Activated B cell treated with CpG ODN at 0.5 μM for 24 hours (primary cell): ENCODE measurements at regions not wholly inside any gene's neighbourhood (a gene's known extent, or its start where the extent isn't known, plus 50 kb on each side); places are given as distances from the start of the nearest gene placed in this dataset.

Source experiments
- ATAC-seq: fragments of 200-7000 bp; cut with Tn5 transposase; one replicate; pipeline ENCODE4 v1.10.0; 2021; ENCODE audit warnings: low read depth, mild to moderate bottlenecking, moderate library complexity
- CTCF ChIA-PET: fragments of 350-600 bp; sonication (Branson Sonifier 250); formaldehyde crosslinking; loops from one replicate; lab custom pipeline; 2021; ENCODE audit warnings: antibody characterized with exemption; lab: Charles Lee
- POLR2A ChIA-PET: fragments of 350-600 bp; sonication (Branson Sonifier 250); formaldehyde crosslinking; loops from one replicate; lab custom pipeline; 2021; ENCODE audit warnings: antibody characterized with exemption; lab: Charles Lee
- DNase-seq: peaks from one replicate; pipeline ENCODE4 v3.0.0; 2022
- H3K27ac Mint-ChIP-seq: one replicate; pipeline ENCODE4 v1.8.0; 2020; ENCODE audit warnings: mixed read lengths
- H3K27me3 Mint-ChIP-seq: one replicate; pipeline ENCODE4 v1.8.0; 2021; ENCODE audit warnings: mixed read lengths
- H3K36me3 Mint-ChIP-seq: one replicate; pipeline ENCODE4 v1.8.0; 2021; ENCODE audit warnings: low read depth, mixed read lengths
- H3K4me1 Mint-ChIP-seq: one replicate; pipeline ENCODE4 v1.8.0; 2021; ENCODE audit warnings: mixed read lengths
- H3K4me3 Mint-ChIP-seq: one replicate; pipeline ENCODE4 v1.8.0; 2020; ENCODE audit warnings: mild to moderate bottlenecking, mixed read lengths
- H3K9me3 Mint-ChIP-seq: one replicate; pipeline ENCODE4 v1.8.0; 2020; ENCODE audit warnings: mixed read lengths
- intact Hi-C: fragments of 100-400 bp; cut with micrococcal nuclease; formaldehyde crosslinking; loops from one replicate; pipeline ENCODE4 v1.15.1; 2024
- TF ChIP-seq, protein P1 (sequence below): fragments of 200-600 bp; IDR thresholded peaks from one replicate; pipeline ENCODE4 v1.8.0; 2022; ENCODE audit warnings: antibody characterized with exemption, mild to moderate bottlenecking

DNA sequence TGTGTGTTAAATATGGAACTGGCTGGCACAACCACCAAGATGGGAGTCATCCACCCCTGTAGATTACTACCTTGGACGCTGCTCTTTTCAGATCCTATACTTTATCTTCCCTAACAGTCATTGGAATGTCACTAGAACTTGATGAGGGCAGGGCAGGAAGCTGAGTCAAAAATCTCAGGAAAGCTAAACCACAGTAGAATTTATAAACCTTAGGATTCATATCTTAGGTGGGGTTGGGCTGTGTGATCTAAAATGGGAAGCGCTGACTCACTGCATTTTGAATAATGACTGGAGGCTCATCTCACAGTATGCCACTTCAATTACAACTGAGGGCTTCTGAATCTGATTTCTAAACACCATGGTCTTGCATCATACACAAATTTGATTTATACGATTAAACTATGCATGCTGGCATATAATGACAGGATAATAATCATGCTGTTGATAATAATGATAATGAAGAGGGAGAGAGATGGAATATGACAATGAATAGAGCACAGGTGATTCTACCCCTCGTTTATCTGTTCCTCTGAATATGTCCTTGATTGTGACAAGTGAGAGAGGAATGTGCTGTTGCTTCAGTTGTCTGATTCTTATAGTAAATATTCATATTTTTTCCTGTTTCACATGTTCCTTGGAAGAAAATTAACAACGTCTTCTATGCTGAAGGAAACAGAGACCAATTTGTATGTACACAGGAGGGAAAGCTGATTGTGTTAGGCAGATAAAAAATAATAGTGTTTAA is 270.3 kb upstream of the HS3ST1 start:
- peaks cover 4% of the 10 kb centered on the region for H3K9me3 Mint-ChIP-seq
- DNase-seq (no peak), ATAC-seq (no peak)
- no peaks in the 10 kb centered on the region for H3K36me3 Mint-ChIP-seq
- no peak overlapping the region for H3K27ac Mint-ChIP-seq
- intact Hi-C loops = no loop called here
- no peaks in the 10 kb centered on the region for H3K4me1 Mint-ChIP-seq
- no peak overlapping the region for H3K4me3 Mint-ChIP-seq
- ChIA-PET POLR2A (no interaction called here), CTCF (no interaction called here)
- H3K27me3 Mint-ChIP-seq = no peaks in the 10 kb centered on the region
- TF ChIP-seq, protein P1, sequence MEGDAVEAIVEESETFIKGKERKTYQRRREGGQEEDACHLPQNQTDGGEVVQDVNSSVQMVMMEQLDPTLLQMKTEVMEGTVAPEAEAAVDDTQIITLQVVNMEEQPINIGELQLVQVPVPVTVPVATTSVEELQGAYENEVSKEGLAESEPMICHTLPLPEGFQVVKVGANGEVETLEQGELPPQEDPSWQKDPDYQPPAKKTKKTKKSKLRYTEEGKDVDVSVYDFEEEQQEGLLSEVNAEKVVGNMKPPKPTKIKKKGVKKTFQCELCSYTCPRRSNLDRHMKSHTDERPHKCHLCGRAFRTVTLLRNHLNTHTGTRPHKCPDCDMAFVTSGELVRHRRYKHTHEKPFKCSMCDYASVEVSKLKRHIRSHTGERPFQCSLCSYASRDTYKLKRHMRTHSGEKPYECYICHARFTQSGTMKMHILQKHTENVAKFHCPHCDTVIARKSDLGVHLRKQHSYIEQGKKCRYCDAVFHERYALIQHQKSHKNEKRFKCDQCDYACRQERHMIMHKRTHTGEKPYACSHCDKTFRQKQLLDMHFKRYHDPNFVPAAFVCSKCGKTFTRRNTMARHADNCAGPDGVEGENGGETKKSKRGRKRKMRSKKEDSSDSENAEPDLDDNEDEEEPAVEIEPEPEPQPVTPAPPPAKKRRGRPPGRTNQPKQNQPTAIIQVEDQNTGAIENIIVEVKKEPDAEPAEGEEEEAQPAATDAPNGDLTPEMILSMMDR = no peak

DNA sequence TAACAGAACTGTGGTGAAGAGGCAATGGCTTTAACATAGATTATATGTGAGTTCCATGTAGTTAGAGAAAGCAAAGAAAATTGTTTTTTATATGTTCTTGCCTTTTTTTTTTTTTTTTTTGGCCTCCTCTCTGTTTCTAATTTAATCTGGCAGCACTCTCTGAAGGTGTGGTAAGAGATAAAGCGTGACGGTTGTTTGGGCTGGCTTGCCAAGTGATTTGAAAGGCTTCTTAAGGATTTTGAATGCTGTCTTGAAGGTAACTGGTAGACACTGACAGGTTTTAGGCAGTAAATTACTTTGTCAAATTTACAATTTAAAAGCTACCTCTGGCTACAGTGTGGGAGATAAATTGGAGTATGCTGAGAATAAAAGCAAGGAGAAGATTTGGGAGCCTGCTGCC is 269.3 kb upstream of the HS3ST1 start:
- TF ChIP-seq, protein P1 = no peak
- Mint-ChIP-seq H3K36me3 (no peaks in the 10 kb centered on the region), H3K4me3 (no peak overlapping the region), H3K27me3 (no peaks in the 10 kb centered on the region), H3K9me3 (peaks cover 9% of the 10 kb centered on the region), H3K4me1 (no peaks in the 10 kb centered on the region), H3K27ac (no peak overlapping the region)
- CTCF ChIA-PET = no interaction called here
- POLR2A ChIA-PET = no interaction called here
- no peak for DNase-seq
- intact Hi-C loops = no loop called here
- ATAC-seq = no peak

DNA sequence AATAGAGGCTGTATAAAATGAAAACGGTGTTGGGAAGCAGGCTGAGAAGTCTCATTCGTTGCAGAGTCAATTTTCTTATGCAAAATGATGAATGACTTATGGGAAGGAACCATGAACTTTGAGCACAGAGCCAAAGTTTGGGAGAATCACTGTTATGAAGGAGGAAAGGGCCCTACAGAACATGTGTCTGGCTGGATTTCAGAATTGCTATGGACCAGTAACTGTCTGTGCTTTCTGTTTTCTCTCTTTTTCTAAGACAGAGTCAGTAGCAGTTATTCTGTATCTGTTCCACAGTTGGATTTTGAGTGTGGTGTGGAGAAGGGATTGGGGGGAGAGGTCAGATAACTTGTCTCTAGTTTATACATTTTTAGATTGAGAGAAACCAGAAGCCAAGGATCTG is 265.0 kb upstream of the HS3ST1 start:
- H3K27ac Mint-ChIP-seq = no peak overlapping the region
- H3K9me3 Mint-ChIP-seq = peaks cover 11% of the 10 kb centered on the region
- no peak overlapping the region for H3K4me3 Mint-ChIP-seq
- ATAC-seq (no peak), DNase-seq (no peak)
- TF ChIP-seq, protein P1 = no peak
- no peaks in the 10 kb centered on the region for H3K4me1 Mint-ChIP-seq
- no peaks in the 10 kb centered on the region for H3K36me3 Mint-ChIP-seq
- POLR2A ChIA-PET = no interaction called here
- no peaks in the 10 kb centered on the region for H3K27me3 Mint-ChIP-seq
- intact Hi-C loops = no loop called here
- CTCF ChIA-PET = no interaction called here

DNA sequence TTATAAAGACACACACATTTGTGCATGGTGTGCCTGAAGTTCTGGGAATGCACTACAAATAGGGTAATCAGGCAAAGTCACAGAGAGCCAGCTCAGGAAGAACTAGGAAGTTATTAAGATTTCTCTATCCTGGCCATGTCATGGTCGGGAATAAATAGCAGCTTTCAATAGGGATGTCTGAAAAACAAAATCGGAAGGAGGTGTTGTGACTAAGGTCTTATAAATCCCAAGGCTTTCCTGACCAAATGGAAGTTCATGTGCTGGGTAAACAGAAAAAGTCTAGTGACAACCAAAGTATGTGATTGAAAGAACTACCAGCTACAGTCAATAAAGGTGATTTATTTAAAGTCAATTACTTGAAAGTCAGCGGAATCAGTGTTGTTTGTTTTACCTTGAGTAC is 262.5 kb upstream of the HS3ST1 start:
- Mint-ChIP-seq H3K27ac (no peak overlapping the region), H3K27me3 (no peaks in the 10 kb centered on the region), H3K4me3 (no peak overlapping the region), H3K36me3 (no peaks in the 10 kb centered on the region), H3K9me3 (peaks cover 11% of the 10 kb centered on the region), H3K4me1 (no peaks in the 10 kb centered on the region)
- DNase-seq (no peak), ATAC-seq (no peak)
- POLR2A ChIA-PET = no interaction called here
- TF ChIP-seq, protein P1 = no peak
- CTCF ChIA-PET = no interaction called here
- intact Hi-C loops = no loop called here

DNA sequence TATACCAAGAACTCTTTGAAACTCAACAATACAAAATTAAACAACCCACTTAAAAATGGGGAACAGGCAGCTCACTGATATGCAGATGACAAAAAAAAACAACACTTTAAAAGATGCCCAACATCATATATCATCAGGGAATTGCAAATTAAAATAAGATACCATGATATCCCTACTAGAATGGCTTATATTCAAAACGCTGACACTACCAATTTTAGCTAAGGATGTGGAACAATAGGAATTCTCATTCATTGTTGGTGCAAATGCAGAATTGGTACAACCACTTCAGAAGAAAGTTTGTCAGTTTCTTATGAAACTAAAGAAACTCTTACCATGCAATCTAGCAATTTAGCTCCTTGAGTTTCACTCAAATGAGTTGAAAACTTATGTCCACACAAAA is 259.0 kb upstream of the HS3ST1 start:
- Mint-ChIP-seq H3K27ac (no peak overlapping the region), H3K4me1 (no peaks in the 10 kb centered on the region), H3K27me3 (no peaks in the 10 kb centered on the region), H3K36me3 (no peaks in the 10 kb centered on the region), H3K4me3 (no peak overlapping the region), H3K9me3 (no peaks in the 10 kb centered on the region)
- DNase-seq (no peak), ATAC-seq (no peak)
- CTCF ChIA-PET = no interaction called here
- TF ChIP-seq, protein P1 = no peak
- POLR2A ChIA-PET = no interaction called here
- intact Hi-C loops = no loop called here
